SK-N-SH (cell line): ENCODE measurements at regions not wholly inside any gene's neighbourhood (a gene's known extent, or its start where the extent isn't known, plus 50 kb on each side); places are given as distances from the start of the nearest gene placed in this dataset.
"Not testable (repeated sequence)": the region's sequence is repeated elsewhere in the genome, so short reads cannot be mapped to it uniquely, and the experiment has no call there.

Experiments used
- CTCF ChIA-PET: fragments of 300-600, 350-600 bp; formaldehyde crosslinking; extraction: SDS; loops from one replicate; lab custom pipeline; 2021; lab: Yijun Ruan, JAX
- POLR2A ChIA-PET: fragments of 350-600 bp; sonication (Branson Sonifier 250); formaldehyde crosslinking; extraction: SDS; loops from one replicate; lab custom pipeline; 2020; ENCODE audit warnings: antibody characterized with exemption, inconsistent platforms; lab: Yijun Ruan, JAX
- DNase-seq: peaks from one replicate; pipeline ENCODE4 v3.0.0; 2012
- H2AFZ ChIP-seq: fragments of 200-600 bp; sonication (generic); 2 replicates; pipeline ENCODE4 v1.8.1; 2016; ENCODE audit warnings: antibody characterized with exemption, mild to moderate bottlenecking, low read depth
- H3F3A ChIP-seq: fragments of 200-600 bp; sonication (generic); replicated peaks from 2 replicates; pipeline ENCODE3; 2016; ENCODE audit warnings: antibody characterized with exemption, mild to moderate bottlenecking; ENCODE audit not compliant: insufficient read depth
- H3K27ac ChIP-seq, 2 experiments: fragments of 200-500 bp in 1 of 2; fragments of 200-600 bp in 1 of 2; sonication (Bioruptor generic) in 1 of 2; sonication (generic), shearing (Covaris generic) in 1 of 2; 2 replicates each; pipeline versions ENCODE4 v1.5.1 to v1.6.1; 2014 to 2016; ENCODE audit warnings: low read depth in 2 of 2, inconsistent platforms in 1 of 2, low read length in 1 of 2, mild to moderate bottlenecking in 1 of 2, mixed read lengths in 1 of 2
- H3K27me3 ChIP-seq: fragments of 200-600 bp; sonication (generic), shearing (Covaris generic); 2 replicates; pipeline ENCODE4 v1.6.1; 2016; ENCODE audit warnings: mixed run types; ENCODE audit not compliant: insufficient read depth
- H3K36me3 ChIP-seq, 2 experiments: fragments of 200-500 bp in 1 of 2; fragments of 200-600 bp in 1 of 2; sonication (Bioruptor generic) in 1 of 2; sonication (generic) in 1 of 2; replicated peaks in 1 of 2; 2 replicates each; pipeline versions ENCODE3 to v1.5.1; 2014 to 2016; ENCODE audit warnings: low read length in 1 of 2, mild to moderate bottlenecking in 1 of 2; ENCODE audit not compliant: insufficient read depth in 2 of 2, control insufficient read depth in 1 of 2
- H3K4me1 ChIP-seq, 2 experiments: fragments of 200-500 bp in 1 of 2; fragments of 200-600 bp in 1 of 2; sonication (Bioruptor generic) in 1 of 2; sonication (generic), shearing (Covaris generic) in 1 of 2; 2 replicates each; pipeline versions ENCODE4 v1.5.1 to v1.6.1; 2014 to 2016; ENCODE audit warnings: low read depth in 1 of 2, low read length in 1 of 2, mixed run types in 1 of 2; ENCODE audit not compliant: insufficient read depth in 2 of 2, control insufficient read depth in 1 of 2
- H3K4me2 ChIP-seq: fragments of 200-600 bp; sonication (generic), shearing (Covaris generic); 2 replicates; pipeline ENCODE4 v1.6.1; 2017; ENCODE audit warnings: mixed run types
- H3K4me3 ChIP-seq, 2 experiments: fragments of 200-500 bp in 1 of 2; fragments of 200-600 bp in 1 of 2; sonication (Bioruptor generic) in 1 of 2; sonication (generic), shearing (Covaris generic) in 1 of 2; 2 replicates each; pipeline versions ENCODE4 v1.5.1 to v1.8.1; 2014 to 2016; ENCODE audit warnings: low read depth in 2 of 2, inconsistent platforms in 1 of 2, low read length in 1 of 2, mild to moderate bottlenecking in 1 of 2, mixed read lengths in 1 of 2, moderate library complexity in 1 of 2
- H3K79me2 ChIP-seq: fragments of 200-600 bp; sonication (generic); 2 replicates; pipeline ENCODE4 v1.8.1; 2017; ENCODE audit warnings: mild to moderate bottlenecking; ENCODE audit not compliant: insufficient read depth
- H3K9ac ChIP-seq: fragments of 200-600 bp; sonication (generic); 2 replicates; pipeline ENCODE4 v1.6.1; 2017; ENCODE audit warnings: mixed run types
- H3K9me2 ChIP-seq: fragments of 200-600 bp; sonication (generic); 2 replicates; pipeline ENCODE4 v1.6.1; 2017; ENCODE audit warnings: mixed run types
- H3K9me3 ChIP-seq: fragments of 200-600 bp; sonication (generic); 2 replicates; pipeline ENCODE4 v1.6.1; 2017; ENCODE audit warnings: mixed run types, mild to moderate bottlenecking, moderate library complexity
- H4K20me1 ChIP-seq: fragments of 200-600 bp; sonication (generic); 2 replicates; pipeline ENCODE4 v1.6.1; 2017; ENCODE audit warnings: mild to moderate bottlenecking, mixed run types; ENCODE audit not compliant: insufficient read depth
- CHD2 ChIP-seq: fragments of 150-350 bp; IDR thresholded peaks from 2 replicates; pipeline ENCODE4 v1.6.1; 2018; ENCODE audit warnings: low read length; ENCODE audit not compliant: partially characterized antibody
- FOXM1 ChIP-seq: IDR thresholded peaks from 2 replicates; pipeline ENCODE4 v1.4.0; 2012; ENCODE audit warnings: low read depth, mild to moderate bottlenecking
- GABPA ChIP-seq: IDR thresholded peaks from 2 replicates; pipeline ENCODE4 v1.4.0; 2012; ENCODE audit warnings: low read depth, mild to moderate bottlenecking
- JUND ChIP-seq: IDR thresholded peaks from 2 replicates; pipeline ENCODE4 v1.4.0; 2012
- POLR2AphosphoS5 ChIP-seq: IDR thresholded peaks from 2 replicates; pipeline ENCODE4 v1.6.1; 2012; ENCODE audit warnings: low read depth, low read length
- RFX5 ChIP-seq: IDR thresholded peaks from 2 replicates; pipeline ENCODE4 v1.6.1; 2012; ENCODE audit warnings: mild to moderate bottlenecking, improper control_type of control experiment, low read length
- WGBS: methylation state at CpG from one replicate; pipeline ENCODE4 v1.1.6; 2017; ENCODE audit warnings: low lambda C conversion rate; 5-methylcytosine and 5-hydroxymethylcytosine counted together
- TF ChIP-seq, protein P1 (sequence below): fragments of 150-350 bp; IDR thresholded peaks from 2 replicates; pipeline ENCODE4 v1.6.1; 2016; ENCODE audit warnings: mild to moderate bottlenecking, low read depth, low read length
- TF ChIP-seq, protein P2 (sequence below): IDR thresholded peaks from 2 replicates; pipeline ENCODE4 v1.4.0; 2012; ENCODE audit warnings: low read depth, borderline replicate concordance

- Histone ChIP-seq H2AFZ (no peak overlapping the region), H3K4me2 (no peak overlapping the region), H3K79me2 (no peaks in the 10 kb centered on the region), H3K4me1 (no peaks in the 10 kb centered on the region), H3K9ac (no peak overlapping the region), H3K27ac (no peak overlapping the region), H3K4me3 (no peak overlapping the region), H3F3A (no peaks in the 10 kb centered on the region), H4K20me1 (no peaks in the 10 kb centered on the region), H3K9me2 (no peaks in the 10 kb centered on the region), H3K36me3 (no peaks in the 10 kb centered on the region), H3K27me3 (no peaks in the 10 kb centered on the region), H3K9me3 (no peaks in the 10 kb centered on the region; the same call in 1 of the 2 replicates)
- no peak for DNase-seq
- POLR2A ChIA-PET = no interaction called here
- TF ChIP-seq CHD2 = no peak
- TF ChIP-seq GABPA = no peak
- no peak for TF ChIP-seq RFX5
- CTCF ChIA-PET = no interaction called here
- WGBS = 21% methylated on average over 5 of the region's 5 CpGs
These were observed 173.5 kb downstream of the ADAM29 start for GRCh38 chr4:175091649-175092048.

DNA sequence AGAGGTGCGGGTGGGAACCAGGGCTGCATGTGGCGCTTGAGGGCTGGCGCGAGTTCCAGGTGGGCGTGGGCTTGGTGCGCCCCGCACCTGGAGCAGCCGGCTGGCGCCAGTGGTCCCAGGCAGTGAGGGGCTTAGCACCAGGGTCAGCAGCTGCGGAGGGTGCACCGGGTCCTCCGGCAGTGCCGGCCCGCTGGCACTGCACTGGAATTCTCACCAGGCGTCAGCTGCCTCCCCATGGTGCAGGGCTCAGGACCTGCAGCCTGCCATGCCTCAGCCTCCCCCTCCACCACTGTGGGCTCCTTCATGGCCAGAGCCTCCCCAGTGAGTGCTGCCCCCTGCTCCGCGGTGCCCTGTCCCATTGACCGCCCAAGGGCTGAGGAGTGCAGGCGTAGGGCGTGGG is 174.0 kb downstream of the ADAM29 start:
- CTCF ChIA-PET = no interaction called here
- no peaks in the 10 kb centered on the region for H3K9me2 ChIP-seq

DNA sequence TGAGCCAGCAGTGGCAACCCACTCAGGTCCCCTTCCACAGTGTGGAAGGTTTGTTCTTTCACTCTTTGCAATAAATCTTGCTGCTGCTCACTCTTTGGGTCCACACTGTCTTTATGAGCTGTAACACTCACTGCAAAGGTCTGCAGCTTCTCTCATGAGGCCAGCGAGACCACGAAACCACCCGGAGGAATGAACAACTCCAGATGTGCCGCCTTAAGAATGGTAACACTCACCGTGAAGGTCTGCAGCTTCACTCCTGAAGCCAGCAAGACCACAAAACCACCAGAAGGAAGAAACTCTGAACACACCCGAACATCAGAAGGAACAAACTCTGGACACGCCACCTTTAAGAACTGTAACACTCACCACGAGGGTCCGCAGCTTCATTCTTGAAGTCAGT is 174.9 kb downstream of the ADAM29 start:
- POLR2A ChIA-PET, H3K79me2 ChIP-seq, H3K4me1 ChIP-seq, H3K27ac ChIP-seq, H3F3A ChIP-seq, H4K20me1 ChIP-seq, H3K36me3 ChIP-seq, CTCF ChIA-PET, H3K4me2 ChIP-seq, H3K27me3 ChIP-seq, H2AFZ ChIP-seq, DNase-seq, H3K9me2 ChIP-seq, H3K9me3 ChIP-seq, H3K9ac ChIP-seq, H3K4me3 ChIP-seq: not testable (repeated sequence)
- WGBS = 31% methylated on average over 9 of the region's 9 CpGs

More for the DNA sequence above, 174.0 kb downstream of the ADAM29 start:
- H3F3A ChIP-seq = no peaks in the 10 kb centered on the region
- DNase-seq = no peak
- TF ChIP-seq, protein P1, sequence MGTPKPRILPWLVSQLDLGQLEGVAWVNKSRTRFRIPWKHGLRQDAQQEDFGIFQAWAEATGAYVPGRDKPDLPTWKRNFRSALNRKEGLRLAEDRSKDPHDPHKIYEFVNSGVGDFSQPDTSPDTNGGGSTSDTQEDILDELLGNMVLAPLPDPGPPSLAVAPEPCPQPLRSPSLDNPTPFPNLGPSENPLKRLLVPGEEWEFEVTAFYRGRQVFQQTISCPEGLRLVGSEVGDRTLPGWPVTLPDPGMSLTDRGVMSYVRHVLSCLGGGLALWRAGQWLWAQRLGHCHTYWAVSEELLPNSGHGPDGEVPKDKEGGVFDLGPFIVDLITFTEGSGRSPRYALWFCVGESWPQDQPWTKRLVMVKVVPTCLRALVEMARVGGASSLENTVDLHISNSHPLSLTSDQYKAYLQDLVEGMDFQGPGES = no peak
- TF ChIP-seq POLR2AphosphoS5 = no peak
- TF ChIP-seq JUND = no peak
- TF ChIP-seq, protein P2, sequence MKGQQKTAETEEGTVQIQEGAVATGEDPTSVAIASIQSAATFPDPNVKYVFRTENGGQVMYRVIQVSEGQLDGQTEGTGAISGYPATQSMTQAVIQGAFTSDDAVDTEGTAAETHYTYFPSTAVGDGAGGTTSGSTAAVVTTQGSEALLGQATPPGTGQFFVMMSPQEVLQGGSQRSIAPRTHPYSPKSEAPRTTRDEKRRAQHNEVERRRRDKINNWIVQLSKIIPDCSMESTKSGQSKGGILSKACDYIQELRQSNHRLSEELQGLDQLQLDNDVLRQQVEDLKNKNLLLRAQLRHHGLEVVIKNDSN = no peak
- TF ChIP-seq RFX5 = no peak
- TF ChIP-seq FOXM1 = no peak
- no peaks in the 10 kb centered on the region for H3K79me2 ChIP-seq
- no peak overlapping the region for H3K27ac ChIP-seq
- POLR2A ChIA-PET = interaction anchor here (0.5 kb wide), 1 partner anchor 24 kb away, joined by 3 read pairs; no protein-coding TSS in a partner anchor
- H3K9ac ChIP-seq = no peak overlapping the region
- H3K4me3 ChIP-seq = no peak overlapping the region
- no peak overlapping the region for H3K4me2 ChIP-seq
- no peak overlapping the region for H2AFZ ChIP-seq
- no peaks in the 10 kb centered on the region for H4K20me1 ChIP-seq
- no peaks in the 10 kb centered on the region for H3K36me3 ChIP-seq
- no peaks in the 10 kb centered on the region for H3K27me3 ChIP-seq
- H3K4me1 ChIP-seq = no peaks in the 10 kb centered on the region
- H3K9me3 ChIP-seq = no peaks in the 10 kb centered on the region; the same call in 1 of the 2 replicates
- WGBS = 50% methylated on average over 2 of the region's 20 CpGs
